Neural cell (in vitro differentiated cells): ENCODE measurements at regions not wholly inside any gene's neighbourhood (a gene's known extent, or its start where the extent isn't known, plus 50 kb on each side); places are given as distances from the start of the nearest gene placed in this dataset.

Experiments used
- EP300 ChIP-seq: fragments of 450-650 bp; conservative IDR thresholded peaks from 2 replicates; pipeline ENCODE4 v1.6.1; 2014; ENCODE audit warnings: antibody characterized with exemption, mild to moderate bottlenecking, moderate library complexity; ENCODE audit not compliant: poor library complexity, severe bottlenecking
- EZH2 ChIP-seq: fragments of 200-600, 300-800 bp; shearing (Covaris generic), sonication (generic); IDR thresholded peaks from 2 replicates; pipeline ENCODE4 v1.6.1; 2014; ENCODE audit warnings: antibody characterized with exemption, low read length, borderline replicate concordance, mild to moderate bottlenecking; ENCODE audit not compliant: insufficient read depth, poor library complexity, severe bottlenecking
- MXI1 ChIP-seq: fragments of 450-650 bp; conservative IDR thresholded peaks from 2 replicates; pipeline ENCODE4 v1.6.1; 2014; ENCODE audit warnings: antibody characterized with exemption, mild to moderate bottlenecking; ENCODE audit not compliant: poor library complexity, severe bottlenecking
- POLR2AphosphoS5 ChIP-seq: IDR thresholded peaks from 2 replicates; pipeline ENCODE4 v1.6.1; 2012
- RAD21 ChIP-seq: fragments of 450-650 bp; conservative IDR thresholded peaks from 2 replicates; pipeline ENCODE4 v1.6.1; 2014; ENCODE audit warnings: antibody characterized with exemption, mild to moderate bottlenecking, moderate library complexity
- TAF1 ChIP-seq: IDR thresholded peaks from 2 replicates; pipeline ENCODE4 v1.6.1; 2012; ENCODE audit warnings: low read depth
- TF ChIP-seq, protein P1 (sequence below): fragments of 450-650 bp; IDR thresholded peaks from 2 replicates; pipeline ENCODE4 v1.5.1; 2014; ENCODE audit warnings: antibody characterized with exemption, mild to moderate bottlenecking, moderate library complexity; ENCODE audit not compliant: poor library complexity, severe bottlenecking
- TF ChIP-seq, protein P2 (sequence below): IDR thresholded peaks from 2 replicates; pipeline ENCODE4 v1.6.1; 2012; ENCODE audit warnings: borderline replicate concordance

DNA sequence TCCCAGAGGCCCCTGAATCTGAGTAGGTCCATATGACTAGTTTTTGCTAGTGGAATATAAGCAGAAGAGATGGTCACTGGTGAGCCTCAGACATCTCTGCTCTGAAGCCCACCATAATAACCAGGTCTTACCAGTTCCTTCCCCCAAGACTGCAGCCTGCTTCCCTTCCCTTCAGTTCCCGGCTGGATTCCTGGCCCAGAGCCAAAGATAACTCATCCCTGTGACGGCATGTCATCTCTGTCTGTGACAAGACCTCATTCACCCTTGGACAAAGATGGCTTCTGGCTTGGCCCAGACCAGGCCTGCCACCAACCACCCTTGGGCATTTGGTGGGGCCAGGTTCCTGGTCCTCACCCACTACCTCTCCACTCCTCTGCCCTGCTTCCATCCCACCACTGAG lies 145.5 kb upstream of the TOP1 start:
- TF ChIP-seq, protein P1, sequence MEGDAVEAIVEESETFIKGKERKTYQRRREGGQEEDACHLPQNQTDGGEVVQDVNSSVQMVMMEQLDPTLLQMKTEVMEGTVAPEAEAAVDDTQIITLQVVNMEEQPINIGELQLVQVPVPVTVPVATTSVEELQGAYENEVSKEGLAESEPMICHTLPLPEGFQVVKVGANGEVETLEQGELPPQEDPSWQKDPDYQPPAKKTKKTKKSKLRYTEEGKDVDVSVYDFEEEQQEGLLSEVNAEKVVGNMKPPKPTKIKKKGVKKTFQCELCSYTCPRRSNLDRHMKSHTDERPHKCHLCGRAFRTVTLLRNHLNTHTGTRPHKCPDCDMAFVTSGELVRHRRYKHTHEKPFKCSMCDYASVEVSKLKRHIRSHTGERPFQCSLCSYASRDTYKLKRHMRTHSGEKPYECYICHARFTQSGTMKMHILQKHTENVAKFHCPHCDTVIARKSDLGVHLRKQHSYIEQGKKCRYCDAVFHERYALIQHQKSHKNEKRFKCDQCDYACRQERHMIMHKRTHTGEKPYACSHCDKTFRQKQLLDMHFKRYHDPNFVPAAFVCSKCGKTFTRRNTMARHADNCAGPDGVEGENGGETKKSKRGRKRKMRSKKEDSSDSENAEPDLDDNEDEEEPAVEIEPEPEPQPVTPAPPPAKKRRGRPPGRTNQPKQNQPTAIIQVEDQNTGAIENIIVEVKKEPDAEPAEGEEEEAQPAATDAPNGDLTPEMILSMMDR: no peak
- TF ChIP-seq, protein P2, sequence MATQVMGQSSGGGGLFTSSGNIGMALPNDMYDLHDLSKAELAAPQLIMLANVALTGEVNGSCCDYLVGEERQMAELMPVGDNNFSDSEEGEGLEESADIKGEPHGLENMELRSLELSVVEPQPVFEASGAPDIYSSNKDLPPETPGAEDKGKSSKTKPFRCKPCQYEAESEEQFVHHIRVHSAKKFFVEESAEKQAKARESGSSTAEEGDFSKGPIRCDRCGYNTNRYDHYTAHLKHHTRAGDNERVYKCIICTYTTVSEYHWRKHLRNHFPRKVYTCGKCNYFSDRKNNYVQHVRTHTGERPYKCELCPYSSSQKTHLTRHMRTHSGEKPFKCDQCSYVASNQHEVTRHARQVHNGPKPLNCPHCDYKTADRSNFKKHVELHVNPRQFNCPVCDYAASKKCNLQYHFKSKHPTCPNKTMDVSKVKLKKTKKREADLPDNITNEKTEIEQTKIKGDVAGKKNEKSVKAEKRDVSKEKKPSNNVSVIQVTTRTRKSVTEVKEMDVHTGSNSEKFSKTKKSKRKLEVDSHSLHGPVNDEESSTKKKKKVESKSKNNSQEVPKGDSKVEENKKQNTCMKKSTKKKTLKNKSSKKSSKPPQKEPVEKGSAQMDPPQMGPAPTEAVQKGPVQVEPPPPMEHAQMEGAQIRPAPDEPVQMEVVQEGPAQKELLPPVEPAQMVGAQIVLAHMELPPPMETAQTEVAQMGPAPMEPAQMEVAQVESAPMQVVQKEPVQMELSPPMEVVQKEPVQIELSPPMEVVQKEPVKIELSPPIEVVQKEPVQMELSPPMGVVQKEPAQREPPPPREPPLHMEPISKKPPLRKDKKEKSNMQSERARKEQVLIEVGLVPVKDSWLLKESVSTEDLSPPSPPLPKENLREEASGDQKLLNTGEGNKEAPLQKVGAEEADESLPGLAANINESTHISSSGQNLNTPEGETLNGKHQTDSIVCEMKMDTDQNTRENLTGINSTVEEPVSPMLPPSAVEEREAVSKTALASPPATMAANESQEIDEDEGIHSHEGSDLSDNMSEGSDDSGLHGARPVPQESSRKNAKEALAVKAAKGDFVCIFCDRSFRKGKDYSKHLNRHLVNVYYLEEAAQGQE: no peak
- no peak for TF ChIP-seq TAF1
- no peak for TF ChIP-seq EP300
- TF ChIP-seq RAD21: no peak
- TF ChIP-seq MXI1: no peak
- no peak for TF ChIP-seq EZH2
- no peak for TF ChIP-seq POLR2AphosphoS5
